ENCODE measurements at regions not wholly inside any gene's neighbourhood (a gene's known extent, or its start where the extent isn't known, plus 50 kb on each side); places are given as distances from the start of the nearest gene placed in this dataset.

DNA sequence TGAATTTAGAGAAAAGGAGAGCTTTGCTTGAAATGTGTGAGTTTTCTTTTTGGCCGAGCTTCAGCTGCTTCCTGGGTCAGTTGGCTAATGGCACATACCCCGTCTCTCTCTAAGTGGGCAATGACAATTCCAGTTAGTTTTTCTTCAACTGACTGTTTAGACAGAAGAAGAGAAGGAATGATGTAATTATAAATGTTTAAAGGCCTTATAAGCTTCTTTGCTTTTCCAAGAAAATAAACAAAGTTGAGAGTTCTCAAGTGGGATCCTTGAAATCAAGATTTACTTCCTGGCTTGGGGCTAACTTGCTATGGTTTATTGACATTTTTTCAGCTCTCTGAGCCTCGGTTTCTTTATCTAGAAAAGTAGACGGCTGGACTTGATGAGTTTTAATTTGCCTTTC is 794.9 kb upstream of the ACVR2A start:
- TF ChIP-seq CTCF (IDR thresholded peaks at IDR 0.05), result no peak
- no peak for TF ChIP-seq POLR2A (IDR thresholded peaks at IDR 0.05)

Data from Peyer's patch (tissue), 4 donors.